Dedifferentiated amniotic fluid mesenchymal stem cell (primary cell): ENCODE measurements at regions not wholly inside any gene's neighbourhood (a gene's known extent, or its start where the extent isn't known, plus 50 kb on each side); places are given as distances from the start of the nearest gene placed in this dataset.

Experiments used
- DNase-seq: peaks from one replicate; pipeline ENCODE4 v3.0.0-alpha.2; 2016; ENCODE audit errors: extremely low spot score

GRCh38 chr4:62159876-62160275 lies 959.8 kb downstream of the ADGRL3 start:
- no peak for DNase-seq

DNA sequence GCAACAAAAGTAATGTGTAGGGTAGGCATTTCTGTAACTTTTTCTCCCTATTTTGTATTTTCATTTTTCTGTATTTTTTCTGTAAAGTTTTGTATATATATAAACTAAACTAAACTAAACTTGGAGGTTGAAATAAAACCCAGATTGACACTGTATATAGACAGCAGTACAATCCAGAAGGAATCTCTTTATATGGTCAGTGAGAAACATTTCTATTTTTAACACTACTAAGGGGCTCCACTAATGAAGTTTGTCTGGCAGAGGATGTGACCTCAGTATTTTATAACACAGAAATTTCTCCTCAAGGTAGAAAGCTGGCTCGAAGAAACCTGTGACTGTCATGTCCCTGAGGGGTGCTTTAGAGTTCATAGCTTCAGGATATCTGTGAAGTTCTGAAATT lies 959.2 kb downstream of the ADGRL3 start:
- no peak for DNase-seq

GRCh38 chr4:62156205-62156604 lies 956.1 kb downstream of the ADGRL3 start:
- no peak for DNase-seq

GRCh38 chr4:62145276-62145675 lies 945.1 kb downstream of the ADGRL3 start:
- DNase-seq, result no peak

DNA sequence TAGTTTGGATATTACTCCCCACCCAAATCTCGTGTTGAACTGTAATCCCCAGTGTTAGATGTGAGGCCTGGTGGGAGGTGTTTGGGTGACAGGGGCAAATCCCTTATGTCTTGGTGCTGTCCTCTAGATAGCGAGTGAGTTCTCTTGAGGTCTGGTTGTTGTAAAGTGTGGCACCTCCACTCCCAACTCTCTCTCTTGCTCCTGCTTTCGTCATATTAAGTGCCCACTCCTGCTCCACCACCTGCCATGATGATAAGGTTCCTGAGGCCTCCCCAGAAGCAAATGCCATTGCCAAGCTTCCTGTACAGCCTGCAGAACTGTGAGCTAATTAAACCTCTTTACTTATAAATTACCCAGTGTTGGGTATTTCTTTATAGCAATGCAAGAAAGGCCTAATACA lies 944.3 kb downstream of the ADGRL3 start:
- no peak for DNase-seq

DNA sequence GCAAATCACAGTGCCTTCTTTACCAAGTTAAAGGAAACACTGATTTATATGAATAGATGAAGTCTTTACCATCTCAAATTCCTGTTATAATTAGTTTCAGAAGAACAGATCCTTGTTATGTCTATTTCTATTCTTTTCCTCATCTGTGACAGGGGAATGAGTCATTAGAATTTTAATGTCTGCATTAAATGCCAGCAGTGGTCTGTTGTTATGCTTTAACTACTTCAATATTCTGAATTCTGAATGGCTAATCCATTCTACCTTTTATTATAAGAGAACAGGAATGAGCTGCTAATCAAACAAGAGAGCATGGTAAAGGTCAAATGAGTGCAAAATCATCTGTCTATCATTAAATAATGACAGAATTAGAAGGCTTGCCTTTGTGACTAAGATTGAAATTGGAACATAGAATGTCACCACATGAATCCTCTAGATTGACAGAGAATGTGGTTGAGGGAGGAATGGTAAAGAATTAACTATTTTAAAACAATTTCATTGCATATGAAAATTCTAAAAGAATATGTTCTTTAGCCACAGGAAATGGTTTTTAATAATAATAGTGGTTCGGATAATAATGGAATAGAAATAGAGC lies 935.5 kb downstream of the ADGRL3 start:
- peak; percentile 57 for DNase-seq

GRCh38 chr4:62133977-62134376 lies 933.9 kb downstream of the ADGRL3 start:
- DNase-seq, result no peak

- DNase-seq, result peak; percentile 23
Observed at GRCh38 chr4:62133101-62133897, 933.2 kb downstream of the ADGRL3 start.

GRCh38 chr4:62131049-62131448 lies 930.9 kb downstream of the ADGRL3 start:
- no peak for DNase-seq

GRCh38 chr4:62130637-62131036 lies 930.5 kb downstream of the ADGRL3 start:
- DNase-seq, result no peak

- DNase-seq, result no peak
Observed at GRCh38 chr4:62130230-62130629, 930.1 kb downstream of the ADGRL3 start.
